Fibroblast of skin of abdomen (primary cell): ENCODE measurements at regions not wholly inside any gene's neighbourhood (a gene's known extent, or its start where the extent isn't known, plus 50 kb on each side); places are given as distances from the start of the nearest gene placed in this dataset.
"Not testable (repeated sequence)": the region's sequence is repeated elsewhere in the genome, so short reads cannot be mapped to it uniquely, and the experiment has no call there.

Source experiments
- DNase-seq: peaks from one replicate; pipeline ENCODE4 v3.0.0-alpha.2; 2013

- DNase-seq: no peak
Measured at GRCh38 chr6:153538491-153538890, 407.4 kb upstream of the RGS17 start.

GRCh38 chr6:153537422-153537821, 406.3 kb upstream of the RGS17 start:
- DNase-seq: peak; percentile 12

- DNase-seq: no peak
Measured at GRCh38 chr6:153526479-153526878, 395.4 kb upstream of the RGS17 start.

DNA sequence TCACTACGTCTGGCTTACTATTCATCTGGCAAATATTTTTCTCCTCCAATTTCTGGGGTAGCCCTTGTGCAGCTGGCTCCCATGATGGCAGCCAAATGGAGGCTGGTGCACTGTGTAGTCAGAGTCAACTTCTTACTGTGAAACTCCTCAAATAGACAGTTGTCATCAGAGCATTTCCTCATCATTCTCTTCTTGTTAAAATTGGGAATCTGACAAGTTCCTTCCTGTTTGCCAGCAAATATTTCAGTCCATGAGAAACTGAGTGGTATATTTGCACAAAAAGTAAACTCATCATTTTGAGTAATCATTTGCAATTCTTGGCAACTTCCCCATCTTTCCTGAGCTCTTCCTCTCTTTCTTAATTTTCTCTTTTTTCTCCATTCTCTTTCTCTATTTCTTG, 394.9 kb upstream of the RGS17 start:
- no peak for DNase-seq

DNA sequence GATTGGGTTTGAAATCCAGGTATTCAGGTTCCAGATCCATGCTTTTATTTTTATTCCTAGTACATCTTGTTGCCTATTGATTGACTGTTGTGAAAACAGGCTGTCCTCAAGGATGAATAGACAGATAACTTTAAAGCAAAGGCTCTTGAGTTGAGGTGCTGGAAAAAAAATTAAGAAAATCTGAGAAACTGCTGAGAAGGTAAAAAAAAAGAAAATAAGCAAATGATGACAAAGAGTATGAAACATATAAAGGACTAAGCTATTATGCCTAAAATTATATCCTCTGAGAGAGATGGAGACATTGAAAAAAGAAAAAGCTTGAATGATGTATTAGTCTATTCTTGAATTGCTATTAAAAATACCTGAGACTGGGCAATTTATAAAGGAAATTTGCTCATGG, 392.3 kb upstream of the RGS17 start:
- DNase-seq: no peak

DNA sequence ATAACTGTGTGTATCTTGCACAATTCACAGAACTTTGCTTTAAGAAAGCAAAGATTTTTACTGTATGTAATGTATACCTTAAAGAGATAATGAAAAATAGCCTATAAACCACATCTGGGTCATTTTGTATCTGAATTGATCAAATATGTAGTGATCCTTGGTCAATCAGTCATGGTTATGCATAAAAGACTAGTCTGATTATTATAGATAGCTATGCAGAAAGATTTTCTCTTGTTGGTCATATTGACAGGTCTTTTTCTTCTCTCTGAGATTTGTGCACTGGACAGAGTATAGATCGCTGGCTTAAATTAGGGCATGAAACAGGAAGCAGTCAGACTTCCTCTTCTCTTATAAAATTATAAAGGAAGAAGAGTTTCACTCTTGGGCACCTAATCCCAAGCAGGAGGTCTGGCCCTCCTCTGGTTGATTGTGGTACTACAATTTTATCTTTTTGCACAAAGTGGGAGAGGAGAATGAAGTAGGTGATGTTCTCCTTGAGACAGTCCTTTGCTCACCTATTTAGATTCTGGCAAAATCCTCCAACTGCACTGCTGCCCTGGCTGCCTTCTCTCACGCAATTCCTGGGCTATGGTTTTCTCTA, 380.9 kb upstream of the RGS17 start:
- peak; percentile 18 for DNase-seq

DNA sequence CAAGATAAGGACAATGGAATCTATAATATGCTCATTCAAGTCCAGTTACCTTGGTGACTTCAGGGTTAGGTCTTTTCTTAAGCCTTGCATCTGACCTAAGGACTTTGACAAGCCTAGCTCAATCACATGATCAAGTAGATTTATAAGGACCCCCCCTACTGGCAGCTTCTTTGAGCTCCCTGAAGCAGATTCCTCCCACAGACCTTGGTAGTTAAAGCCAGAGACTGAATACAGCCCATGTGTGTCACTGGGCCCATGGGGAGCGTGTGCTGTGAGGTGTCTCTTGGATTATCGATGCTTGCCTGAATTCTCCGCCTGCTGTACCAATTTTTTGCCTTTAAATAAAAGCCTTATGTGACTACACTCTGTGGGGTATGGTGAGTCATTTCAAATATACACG, 372.7 kb upstream of the RGS17 start:
- DNase-seq: no peak

- no peak for DNase-seq
Measured at GRCh38 chr6:153493501-153493900, 362.4 kb upstream of the RGS17 start.

DNA sequence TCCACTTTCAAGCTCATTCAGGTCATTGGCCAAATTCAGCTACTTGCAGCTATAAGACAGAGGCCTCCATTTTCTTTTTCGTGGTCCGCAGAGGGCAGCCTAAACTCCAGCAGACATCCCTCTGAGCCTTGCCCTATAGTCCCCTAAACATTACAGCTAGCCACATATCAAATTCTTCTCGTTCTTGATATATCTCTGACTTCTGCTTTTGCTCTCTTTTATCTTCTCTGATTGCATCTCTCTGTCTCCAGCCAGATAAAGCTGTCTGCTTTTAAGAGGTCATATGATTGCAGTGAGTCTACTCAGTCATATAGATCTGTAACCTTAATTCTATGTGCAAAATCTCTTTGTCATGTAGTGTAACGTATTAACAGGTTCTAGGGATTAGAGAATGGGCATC, 358.4 kb upstream of the RGS17 start:
- DNase-seq: no peak

GRCh38 chr6:153488267-153488666, 357.2 kb upstream of the RGS17 start:
- DNase-seq: no peak

GRCh38 chr6:153485072-153485471, 354.0 kb upstream of the RGS17 start:
- no peak for DNase-seq

GRCh38 chr6:153484056-153484455, 353.0 kb upstream of the RGS17 start:
- no peak for DNase-seq

GRCh38 chr6:153476243-153476642, 345.2 kb upstream of the RGS17 start:
- no peak for DNase-seq

DNA sequence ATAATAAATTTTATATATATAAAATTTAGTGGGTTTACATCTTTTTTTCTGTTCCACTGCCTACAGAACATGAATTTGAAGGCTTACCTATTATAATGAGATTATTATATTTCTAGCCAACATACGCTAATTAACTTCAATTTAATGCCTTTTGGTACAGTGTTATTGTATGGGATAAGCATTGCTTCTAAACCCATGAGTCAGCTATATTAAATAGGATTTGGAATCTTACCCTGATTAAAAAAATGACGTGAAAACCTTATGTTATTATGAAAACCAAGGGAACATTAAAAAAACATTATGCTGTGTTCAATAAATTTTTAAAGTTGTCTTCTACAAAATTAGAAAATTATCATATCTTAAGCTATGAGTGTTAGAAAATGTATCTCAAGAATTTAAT, 334.0 kb upstream of the RGS17 start:
- no peak for DNase-seq

GRCh38 chr6:153449279-153449678, 318.2 kb upstream of the RGS17 start:
- DNase-seq: no peak

- not testable (repeated sequence) for DNase-seq
Measured at GRCh38 chr6:153442749-153443148, 311.7 kb upstream of the RGS17 start.

- no peak for DNase-seq
Measured at GRCh38 chr6:153442096-153442495, 311.0 kb upstream of the RGS17 start.

GRCh38 chr6:153437193-153437592, 306.1 kb upstream of the RGS17 start:
- no peak for DNase-seq

DNA sequence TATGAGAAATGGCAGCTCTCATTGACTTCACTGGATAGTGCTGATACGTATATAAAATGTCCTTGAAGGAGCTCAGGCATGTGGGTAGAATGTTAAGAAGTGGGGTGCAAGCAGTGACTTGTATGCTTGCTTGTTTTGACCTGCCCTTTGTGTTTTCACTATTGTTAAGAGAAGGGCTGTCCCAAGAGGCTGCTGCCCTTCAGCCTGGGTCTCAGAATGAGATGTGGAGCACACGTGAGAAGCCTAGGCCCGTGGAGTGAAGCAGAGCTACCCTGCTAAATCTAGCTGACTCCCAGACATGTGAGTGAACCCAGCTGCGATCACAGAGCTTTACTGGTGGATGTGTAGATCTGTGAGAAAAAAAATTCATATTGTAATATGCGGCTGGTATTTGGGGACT, 305.3 kb upstream of the RGS17 start:
- DNase-seq: no peak

DNA sequence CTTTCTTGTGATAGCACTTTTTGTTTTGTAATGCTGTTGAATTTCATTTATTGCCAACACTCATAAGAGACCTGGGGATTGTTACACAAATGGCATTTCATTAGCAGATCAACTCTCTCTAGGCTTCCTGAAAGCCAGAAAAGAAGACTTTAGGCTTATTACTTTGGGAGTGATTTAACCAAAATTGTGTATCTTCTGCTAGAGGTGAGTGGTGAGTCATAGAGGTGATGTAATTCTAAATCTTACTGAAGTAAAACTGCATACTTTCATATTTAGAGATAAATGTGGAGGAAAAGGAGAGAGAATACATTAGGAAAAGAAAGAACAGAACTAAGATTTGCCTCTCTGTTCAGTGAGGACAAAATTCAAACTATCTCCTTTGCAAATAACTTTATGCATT, 304.7 kb upstream of the RGS17 start:
- DNase-seq: no peak

DNA sequence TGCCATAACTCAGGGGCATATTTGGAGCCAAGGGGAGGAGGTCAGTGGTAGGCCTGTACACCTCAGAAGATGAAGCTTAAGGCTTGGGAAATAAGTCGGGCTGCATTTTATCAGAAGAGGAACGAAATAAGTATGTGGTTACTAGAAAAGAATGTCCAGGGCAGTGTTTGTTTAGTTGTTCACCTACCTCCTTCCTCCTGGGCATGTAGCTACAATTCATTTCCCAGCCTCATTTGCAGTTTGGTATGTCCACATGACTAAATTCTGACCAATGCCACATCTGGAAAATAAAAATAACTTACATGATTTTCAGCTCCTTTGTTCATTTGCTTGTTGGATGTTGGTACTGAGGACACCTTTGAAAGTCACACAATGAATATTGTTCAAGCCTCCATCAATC, 294.5 kb upstream of the RGS17 start:
- no peak for DNase-seq

DNA sequence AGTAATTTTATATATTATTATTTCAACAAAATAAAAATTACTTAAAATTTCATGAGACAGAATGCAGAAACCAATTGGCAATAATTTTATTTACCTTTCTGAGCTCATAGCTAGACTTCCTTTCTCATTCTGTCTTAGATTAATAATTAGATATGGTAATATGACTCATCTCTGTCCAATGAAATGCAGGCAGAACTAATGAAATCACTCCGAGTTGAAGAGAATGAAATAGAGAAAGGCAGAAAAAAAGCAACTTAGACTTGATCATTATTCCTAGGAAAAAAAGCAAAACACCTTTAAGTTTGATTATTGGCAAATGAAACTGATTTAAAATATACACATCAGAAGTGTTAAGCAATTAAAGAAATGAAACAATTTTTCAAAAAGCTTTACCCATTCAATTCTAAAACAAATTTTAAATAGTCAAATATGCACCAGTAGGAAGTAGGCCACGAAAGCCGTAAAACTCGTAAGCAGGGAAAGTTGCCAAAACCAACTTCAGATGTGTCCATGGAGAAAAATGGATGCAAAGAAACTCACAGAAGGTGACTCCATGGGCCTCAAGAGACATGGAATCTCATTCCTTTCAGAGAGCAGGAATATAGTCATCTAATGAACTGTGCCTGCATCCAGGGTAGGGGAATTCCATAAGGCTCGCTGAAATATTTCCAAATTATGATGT, 293.8 kb upstream of the RGS17 start:
- DNase-seq: no peak

- DNase-seq: no peak
Measured at GRCh38 chr6:153412519-153412918, 281.4 kb upstream of the RGS17 start.

DNA sequence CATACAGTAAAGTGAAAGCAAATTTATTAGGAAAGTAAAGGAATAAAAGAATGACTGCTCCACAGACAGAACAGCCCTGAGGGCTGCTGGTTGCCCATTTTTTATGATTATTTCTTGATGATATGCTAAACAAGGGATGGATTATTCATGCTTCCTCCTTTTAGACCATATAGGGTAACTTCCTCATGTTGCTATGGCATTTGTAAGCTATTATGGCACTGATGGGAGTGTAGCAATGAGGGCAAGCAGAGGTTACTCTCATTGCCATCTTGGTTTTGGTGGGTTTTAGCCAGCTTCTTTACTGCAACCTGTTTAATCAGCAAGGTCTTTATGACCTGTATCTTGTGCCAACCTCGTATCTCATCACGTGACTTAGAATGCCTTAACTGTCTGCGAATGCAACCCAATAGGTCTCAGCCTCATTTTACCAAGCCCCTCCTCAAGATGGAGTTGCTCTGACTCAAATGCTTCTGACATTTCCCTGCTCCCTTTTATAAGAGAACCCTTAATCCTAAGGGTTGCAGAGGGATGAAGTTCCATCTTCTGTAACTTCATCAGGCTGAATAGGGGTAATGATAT, 280.1 kb upstream of the RGS17 start:
- DNase-seq: no peak

DNA sequence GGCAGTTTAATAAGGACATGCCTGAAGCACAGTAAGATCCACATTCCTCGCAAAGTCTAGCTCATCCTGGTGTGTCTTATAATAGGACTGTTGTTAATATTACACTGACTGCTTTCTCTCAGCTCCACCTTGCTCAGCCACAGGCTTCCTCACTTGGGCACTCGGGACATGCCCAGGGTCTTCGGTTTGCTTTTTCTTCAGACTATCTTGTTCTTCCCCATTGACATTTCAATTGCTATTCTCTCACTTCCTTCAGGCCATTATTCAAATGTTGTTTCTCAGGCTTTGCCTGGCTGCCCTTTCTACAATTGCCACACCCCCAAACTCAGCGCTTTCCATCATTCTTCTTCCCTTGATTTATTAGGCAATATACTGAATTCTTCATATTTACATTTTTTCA, 274.8 kb upstream of the RGS17 start:
- no peak for DNase-seq
